SIG-M5 treated with dmso at 0.1 percent for 504 hours (cell line): ENCODE measurements at regions not wholly inside any gene's neighbourhood (a gene's known extent, or its start where the extent isn't known, plus 50 kb on each side); places are given as distances from the start of the nearest gene placed in this dataset.

ENCODE experiments used
- DNase-seq: peaks from one replicate; lab custom pipeline; 2025; ENCODE audit not compliant: unreplicated experiment; lab: John Stamatoyannopoulos, UW

GRCh38 chr20:24813496-24813895 lies 135.6 kb upstream of the CST7 start:
- DNase-seq: no peak

- no peak for DNase-seq
Observed at GRCh38 chr20:24813936-24814335, 135.1 kb upstream of the CST7 start.

GRCh38 chr20:24814556-24815195 lies 134.4 kb upstream of the CST7 start:
- no peak for DNase-seq

GRCh38 chr20:24815196-24815815 lies 133.8 kb upstream of the CST7 start:
- no peak for DNase-seq

DNA sequence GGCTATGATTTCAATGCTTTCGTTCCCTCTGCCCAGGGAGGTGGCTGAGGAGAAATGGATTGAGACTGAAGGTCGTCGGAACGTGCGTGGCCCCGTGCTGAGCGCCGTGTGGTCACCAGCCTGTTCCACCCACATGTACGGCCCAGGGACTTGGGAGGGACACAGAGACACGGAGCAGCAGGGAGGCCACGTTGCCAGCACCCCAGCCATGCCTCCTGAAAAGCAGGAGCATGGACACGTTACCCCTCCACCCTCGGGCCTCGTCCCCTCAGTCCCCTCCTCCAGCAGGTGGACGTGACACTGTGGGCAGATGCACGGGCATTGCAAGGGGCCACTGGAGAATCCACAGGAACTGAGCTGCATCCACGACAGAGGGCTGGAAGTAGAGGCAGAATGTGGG lies 133.1 kb upstream of the CST7 start:
- DNase-seq: no peak

DNA sequence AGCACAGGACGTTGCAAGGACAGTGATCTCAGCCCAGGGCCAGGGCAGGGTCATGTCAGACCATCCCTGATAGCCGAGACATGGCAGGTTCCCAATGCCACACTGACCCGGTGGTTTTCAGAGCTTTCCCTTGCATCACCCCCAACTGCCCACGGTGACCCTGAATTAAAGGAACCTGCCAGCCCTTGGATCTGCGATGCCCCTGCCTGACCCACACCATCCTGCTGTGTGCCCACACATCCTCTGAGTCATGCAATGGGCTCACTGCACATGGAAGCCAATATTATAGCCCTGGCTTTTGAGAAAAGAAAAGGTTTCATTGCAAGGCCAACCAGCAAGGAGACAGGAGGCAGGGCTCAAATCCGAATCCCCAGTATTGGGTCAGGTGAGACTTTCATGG lies 132.6 kb upstream of the CST7 start:
- DNase-seq: no peak

DNA sequence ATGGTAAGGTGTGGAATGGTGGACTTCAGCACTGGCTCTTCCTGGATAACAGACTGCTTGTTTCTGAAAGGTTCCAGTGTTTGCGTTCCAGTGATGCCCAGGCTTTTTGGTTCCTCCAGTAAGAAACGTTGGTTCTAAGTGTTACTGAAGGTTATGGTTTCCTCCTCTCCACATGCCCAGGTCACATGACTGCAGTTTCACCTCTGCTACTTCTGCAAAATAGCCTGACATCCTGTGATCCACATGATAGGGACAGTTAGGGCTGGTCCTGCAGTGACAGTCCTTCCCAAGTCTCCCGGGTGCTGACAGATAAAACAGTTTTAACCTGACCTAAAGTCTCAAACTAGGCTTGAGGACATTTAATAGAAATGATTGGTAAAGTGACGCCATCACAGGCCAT lies 132.2 kb upstream of the CST7 start:
- DNase-seq: no peak

GRCh38 chr20:24817351-24817750 lies 131.7 kb upstream of the CST7 start:
- DNase-seq: no peak

DNA sequence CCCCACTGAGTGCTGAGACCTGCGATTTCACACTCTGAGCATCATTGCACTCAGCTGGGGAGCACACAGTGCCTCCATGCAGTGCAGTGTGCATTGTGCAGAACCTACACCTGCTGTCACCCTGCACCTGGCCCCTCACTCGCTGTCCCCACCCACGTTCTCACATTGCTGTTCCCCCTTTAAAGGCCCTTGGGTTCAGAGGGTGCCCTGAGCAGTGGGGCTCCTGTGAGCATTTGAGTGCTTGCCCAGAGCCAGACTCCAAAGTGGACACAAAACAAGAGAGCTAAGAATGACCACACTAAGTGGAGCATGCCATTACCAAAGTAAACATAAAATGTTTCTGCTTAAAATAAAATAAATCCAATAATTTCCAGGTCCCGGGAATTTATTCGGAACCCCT lies 131.0 kb upstream of the CST7 start:
- DNase-seq: no peak

DNA sequence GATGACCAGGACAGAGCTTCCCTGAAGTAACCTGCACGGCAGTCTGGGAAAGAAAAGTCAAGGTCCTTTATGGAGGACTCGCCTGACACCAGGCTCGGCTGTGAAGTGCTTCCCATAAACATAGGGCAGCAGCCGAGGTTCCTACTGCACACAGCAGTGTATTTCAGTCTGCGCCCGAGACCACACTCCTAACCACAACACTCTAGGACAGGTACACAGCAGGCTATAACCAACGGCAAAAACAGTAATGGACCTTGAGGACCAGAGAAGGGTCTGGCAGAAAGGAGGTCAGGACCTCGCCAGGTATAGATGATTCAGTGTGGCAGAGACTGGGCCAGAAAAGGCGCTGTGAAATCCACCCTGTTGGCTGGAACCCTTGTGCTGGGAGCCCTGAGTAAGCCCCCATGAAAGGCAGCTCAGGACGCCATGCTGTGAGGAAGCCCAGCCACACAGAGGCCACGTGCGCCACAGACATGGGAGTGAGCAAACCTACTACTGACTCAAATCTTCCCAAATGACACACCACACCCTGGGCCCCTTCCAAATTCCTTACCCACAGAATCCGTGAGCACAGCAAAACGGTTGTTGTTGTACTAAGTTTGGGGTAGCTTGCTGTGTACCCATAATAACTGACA lies 129.6 kb upstream of the CST7 start:
- DNase-seq: no peak

DNA sequence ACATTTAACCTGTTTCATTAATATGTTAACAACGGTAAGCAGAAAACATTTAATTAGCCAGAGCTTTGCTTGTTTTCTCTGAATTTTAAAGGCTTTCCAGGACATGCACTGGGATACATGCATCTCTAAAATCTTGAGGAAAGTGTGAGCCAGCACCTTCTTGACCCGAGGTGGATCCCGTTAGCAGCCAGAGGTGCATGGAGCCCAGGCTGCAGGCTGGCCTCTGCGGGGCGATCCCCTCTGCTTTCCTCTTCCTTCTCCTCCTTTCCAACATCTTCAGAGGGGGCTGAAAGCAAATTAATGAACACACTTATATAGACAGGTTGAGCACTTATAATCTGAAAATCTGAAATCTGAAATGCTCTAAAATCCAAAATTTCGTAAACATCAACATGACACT lies 128.7 kb upstream of the CST7 start:
- DNase-seq: no peak

DNA sequence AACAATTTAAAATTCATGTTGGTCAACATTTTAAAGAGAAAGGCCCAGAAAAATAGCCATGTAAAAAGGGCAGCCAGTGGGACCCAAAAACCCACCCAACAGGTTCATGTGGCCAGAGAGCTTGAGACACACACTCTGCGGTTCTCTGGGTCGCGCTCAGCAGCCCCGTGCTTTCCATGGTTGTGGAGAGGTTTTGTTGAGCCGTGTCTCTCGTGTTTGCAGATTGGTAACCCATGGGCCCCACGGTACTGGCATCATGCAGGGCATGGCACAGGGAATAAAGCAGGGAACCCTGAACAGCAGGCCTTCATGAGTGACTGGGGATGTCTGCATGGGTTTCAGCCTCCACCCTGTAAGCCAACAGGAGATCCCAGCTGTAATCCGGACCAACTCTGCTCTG lies 127.7 kb upstream of the CST7 start:
- no peak for DNase-seq

DNA sequence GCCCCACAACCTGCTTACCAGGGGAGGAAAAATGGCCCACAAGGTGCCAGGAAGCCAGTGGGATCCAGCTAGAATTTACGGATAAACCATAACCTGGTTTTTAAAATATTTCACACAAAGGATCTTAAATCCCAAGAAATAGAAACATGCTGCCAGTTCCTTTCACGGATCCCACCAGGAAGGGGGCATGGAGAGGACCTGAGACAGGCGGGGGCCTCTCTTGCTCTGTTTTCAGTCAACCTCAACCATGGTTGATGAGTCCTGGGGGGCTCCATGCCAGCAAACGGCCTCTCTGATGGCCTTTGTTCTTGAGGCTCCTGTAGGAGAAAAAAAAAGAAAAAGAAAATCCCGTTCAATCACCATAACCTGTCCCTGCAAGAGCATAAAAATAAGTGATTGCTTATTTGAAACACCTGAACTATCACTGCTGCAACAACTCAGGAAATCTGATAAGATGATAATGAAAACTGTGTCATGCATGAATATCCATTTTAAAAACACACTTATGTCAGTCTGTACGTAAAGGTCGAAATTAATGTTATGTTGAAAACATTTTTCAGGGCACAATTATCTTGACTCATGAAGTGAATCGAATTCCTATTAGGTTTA lies 125.8 kb upstream of the CST7 start:
- no peak for DNase-seq

- DNase-seq: no peak
Observed at GRCh38 chr20:24823989-24824693, 124.9 kb upstream of the CST7 start.

DNA sequence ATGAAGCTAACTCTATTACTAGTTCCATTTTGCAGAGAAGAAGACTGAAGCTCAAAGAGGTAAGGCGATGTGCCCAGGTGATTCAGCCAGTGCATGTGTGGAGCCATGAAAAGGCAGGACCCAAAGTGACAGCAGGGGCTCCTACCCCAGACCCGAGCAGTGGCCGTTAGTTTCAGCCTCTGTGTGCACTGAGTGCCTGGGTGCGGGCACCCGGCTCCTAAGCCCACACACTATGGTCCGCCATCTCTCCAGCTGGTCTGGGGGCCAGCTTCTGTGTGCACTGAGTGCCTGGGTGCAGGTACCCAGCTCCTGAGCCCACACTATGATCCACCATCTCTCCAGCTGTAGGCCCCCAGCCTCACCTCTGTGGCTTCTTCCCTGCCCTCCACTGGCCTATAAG lies 123.5 kb upstream of the CST7 start:
- DNase-seq: no peak

- no peak for DNase-seq
Observed at GRCh38 chr20:24827603-24828295, 121.3 kb upstream of the CST7 start.

- no peak for DNase-seq
Observed at GRCh38 chr20:24828992-24829648, 119.9 kb upstream of the CST7 start.

DNA sequence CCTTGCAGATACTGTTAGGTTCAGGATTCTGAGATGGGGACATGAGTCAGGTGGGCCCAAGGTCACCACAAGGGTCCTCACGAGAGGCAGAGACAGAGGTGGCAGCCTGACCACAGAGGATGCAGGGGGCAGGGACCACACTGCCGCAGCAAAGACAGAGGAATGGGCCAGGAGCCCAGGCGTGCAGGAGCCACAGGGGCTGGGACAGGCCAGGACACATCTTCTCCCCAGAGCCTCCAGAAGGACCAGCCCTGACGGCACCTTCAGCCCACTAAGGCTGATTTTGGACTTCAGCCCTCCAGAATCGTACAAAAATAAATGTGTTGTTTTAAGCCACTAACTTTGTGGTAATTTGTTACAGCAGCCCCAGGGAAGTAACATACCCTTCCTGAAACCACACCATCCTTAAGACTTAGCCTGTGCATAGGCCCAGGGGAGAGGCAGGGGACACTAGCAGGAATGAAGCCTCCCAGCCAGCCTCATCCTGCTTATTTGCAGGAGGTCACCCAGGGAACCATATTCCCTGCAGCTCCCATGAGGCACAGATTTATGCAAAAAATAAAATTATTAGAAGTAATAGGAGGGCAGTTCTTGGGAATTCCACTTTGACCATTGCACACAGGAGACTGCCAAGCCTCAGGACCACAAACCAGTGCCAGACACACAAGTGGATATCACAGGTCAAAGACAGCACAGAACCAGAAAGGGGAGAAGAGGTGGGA lies 119.3 kb upstream of the CST7 start:
- no peak for DNase-seq

DNA sequence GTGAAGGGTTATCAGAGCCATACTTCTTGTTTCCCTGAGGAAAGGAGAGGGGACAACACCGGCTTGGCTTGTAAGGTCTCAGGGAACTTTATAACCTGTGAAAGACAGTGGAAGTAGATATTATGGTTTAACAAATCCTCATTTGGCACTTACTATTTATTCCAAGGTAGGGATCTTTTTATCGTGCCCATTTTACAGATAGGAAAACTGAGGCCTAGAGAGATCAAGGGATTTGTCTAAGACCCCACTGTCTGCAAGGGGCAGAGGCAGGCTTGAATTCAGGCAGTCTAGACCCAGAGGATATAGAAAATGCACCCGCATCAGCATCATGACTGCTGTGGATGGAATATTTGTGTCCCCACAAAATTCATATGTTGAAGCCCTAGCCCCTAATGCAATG lies 118.4 kb upstream of the CST7 start:
- DNase-seq: no peak

GRCh38 chr20:24831232-24831631 lies 117.8 kb upstream of the CST7 start:
- DNase-seq: no peak
